ENCODE measurements at regions not wholly inside any gene's neighbourhood (a gene's known extent, or its start where the extent isn't known, plus 50 kb on each side); places are given as distances from the start of the nearest gene placed in this dataset.

GRCh38 chr9:109914280-109915027 lies 134.5 kb downstream of the PALM2AKAP2 start:
- no peak for DNase-seq

GRCh38 chr9:109916316-109916715 lies 136.3 kb downstream of the PALM2AKAP2 start:
- DNase-seq: no peak

- peak; percentile 95 for DNase-seq
These were observed 138.6 kb downstream of the PALM2AKAP2 start for GRCh38 chr9:109918339-109919163.

- DNase-seq: no peak
These were observed 139.9 kb downstream of the PALM2AKAP2 start for GRCh38 chr9:109919736-109920408.

GRCh38 chr9:109922617-109923470 lies 142.8 kb downstream of the PALM2AKAP2 start:
- peak; percentile 66 for DNase-seq

GRCh38 chr9:109923471-109923760 lies 143.4 kb downstream of the PALM2AKAP2 start:
- DNase-seq: peak; percentile 82

GRCh38 chr9:109923806-109924205 lies 143.8 kb downstream of the PALM2AKAP2 start:
- peak; percentile 99 for DNase-seq

- no peak for DNase-seq
These were observed 145.8 kb downstream of the PALM2AKAP2 start for GRCh38 chr9:109925799-109926198.

- DNase-seq: no peak
These were observed 146.4 kb downstream of the PALM2AKAP2 start for GRCh38 chr9:109926421-109926869.

- no peak for DNase-seq
These were observed 151.6 kb downstream of the PALM2AKAP2 start for GRCh38 chr9:109931623-109932022.

GRCh38 chr9:109934136-109934856 lies 154.3 kb downstream of the PALM2AKAP2 start:
- no peak for DNase-seq

GRCh38 chr9:109934857-109935215 lies 154.8 kb downstream of the PALM2AKAP2 start:
- DNase-seq: no peak

- DNase-seq: no peak
These were observed 155.5 kb downstream of the PALM2AKAP2 start for GRCh38 chr9:109935406-109936087.

- DNase-seq: no peak
These were observed 158.0 kb downstream of the PALM2AKAP2 start for GRCh38 chr9:109937861-109938453.

GRCh38 chr9:109939698-109940342 lies 159.8 kb downstream of the PALM2AKAP2 start:
- no peak for DNase-seq

GRCh38 chr9:109940561-109940960 lies 160.6 kb downstream of the PALM2AKAP2 start:
- no peak for DNase-seq

GRCh38 chr9:109941771-109942170 lies 161.8 kb downstream of the PALM2AKAP2 start:
- DNase-seq: peak; percentile 39

- DNase-seq: no peak
These were observed 165.6 kb downstream of the PALM2AKAP2 start for GRCh38 chr9:109945573-109945972.

GRCh38 chr9:109948453-109948852 lies 168.5 kb downstream of the PALM2AKAP2 start:
- DNase-seq: no peak

- no peak for DNase-seq
These were observed 170.9 kb downstream of the PALM2AKAP2 start for GRCh38 chr9:109950710-109951443.
